Stomach smooth muscle (tissue), 2 donors: ENCODE measurements at regions not wholly inside any gene's neighbourhood (a gene's known extent, or its start where the extent isn't known, plus 50 kb on each side); places are given as distances from the start of the nearest gene placed in this dataset.
A peak's percentile ranks its signal among the peaks of the same experiment; 100 is the strongest.

Experiments used
- H3K27ac ChIP-seq: one replicate; pipeline ENCODE4 v1.7.0; 2013; ENCODE audit warnings: mild to moderate bottlenecking, low read length, inconsistent platforms
- H3K27me3 ChIP-seq, 2 donors: one replicate each; pipeline ENCODE4 v1.7.0; 2013; ENCODE audit warnings: low read length in 2 of 2; ENCODE audit not compliant: insufficient read depth in 2 of 2, control insufficient read depth in 1 of 2
- H3K36me3 ChIP-seq, 2 donors: one replicate each; pipeline ENCODE4 v1.7.0; 2013; ENCODE audit warnings: low read length in 2 of 2; ENCODE audit not compliant: control insufficient read depth in 2 of 2, insufficient read depth in 2 of 2
- H3K4me1 ChIP-seq: one replicate; pipeline ENCODE4 v1.7.0; 2013; ENCODE audit warnings: low read length; ENCODE audit not compliant: control insufficient read depth, insufficient read depth
- H3K4me3 ChIP-seq, 2 donors: one replicate each; pipeline ENCODE4 v1.7.0; 2013; ENCODE audit warnings: low read length in 2 of 2
- H3K9ac ChIP-seq, 2 donors: one replicate each; pipeline ENCODE4 v1.7.0; 2013; ENCODE audit warnings: low read length in 2 of 2, mild to moderate bottlenecking in 1 of 2
- H3K9me3 ChIP-seq, 2 donors: one replicate each; pipeline ENCODE4 v1.7.0; 2013; ENCODE audit warnings: low read length in 2 of 2; ENCODE audit not compliant: control insufficient read depth in 2 of 2
- donor health status: healthy.
- donor health status: Pancreatic carcinoma.

- no peaks in the 10 kb centered on the region for H3K9me3 ChIP-seq
- no peaks in the 10 kb centered on the region for H3K27me3 ChIP-seq
Observed at GRCh38 chr4:15348236-15348635, 79.6 kb upstream of the C1QTNF7 start.

GRCh38 chr4:15348695-15349094 is 79.1 kb upstream of the C1QTNF7 start:
- Histone ChIP-seq H3K27me3 (no peaks in the 10 kb centered on the region), H3K4me3 (no peak overlapping the region), H3K9ac (no peak overlapping the region), H3K9me3 (no peaks in the 10 kb centered on the region), H3K4me1 (peaks cover 11% of the 10 kb centered on the region), H3K27ac (no peak overlapping the region), H3K36me3 (no peaks in the 10 kb centered on the region)

More at GRCh38 chr4:15348236-15348635, 79.6 kb upstream of the C1QTNF7 start:
- Histone ChIP-seq H3K4me1 (peaks cover 8% of the 10 kb centered on the region), H3K27ac (no peak overlapping the region), H3K36me3 (no peaks in the 10 kb centered on the region), H3K9ac (no peak overlapping the region), H3K4me3 (no peak overlapping the region)

- Histone ChIP-seq H3K27me3 (no peaks in the 10 kb centered on the region), H3K9me3 (no peaks in the 10 kb centered on the region), H3K9ac (no peak overlapping the region), H3K27ac (peak overlapping the region; percentile 1), H3K4me3 (no peak overlapping the region), H3K4me1 (peaks cover 18% of the 10 kb centered on the region), H3K36me3 (no peaks in the 10 kb centered on the region)
Observed at GRCh38 chr4:15349531-15349935, 78.3 kb upstream of the C1QTNF7 start.

- Histone ChIP-seq H3K9me3 (no peaks in the 10 kb centered on the region), H3K9ac (no peak overlapping the region), H3K4me3 (no peak overlapping the region), H3K36me3 (no peaks in the 10 kb centered on the region), H3K27ac (peak overlapping the region; percentile 1), H3K4me1 (peaks cover 22% of the 10 kb centered on the region), H3K27me3 (no peaks in the 10 kb centered on the region)
Observed at GRCh38 chr4:15349965-15350364, 77.9 kb upstream of the C1QTNF7 start.

- H3K4me1 ChIP-seq, result peaks cover 25% of the 10 kb centered on the region
- no peaks in the 10 kb centered on the region for H3K27me3 ChIP-seq
- H3K9ac ChIP-seq, result no peak overlapping the region
- peak overlapping the region in 1 of 2 donors; percentile 4 for H3K4me3 ChIP-seq
- no peaks in the 10 kb centered on the region for H3K36me3 ChIP-seq
- no peaks in the 10 kb centered on the region for H3K9me3 ChIP-seq
- no peak overlapping the region for H3K27ac ChIP-seq
Observed at GRCh38 chr4:15352524-15352923, 75.3 kb upstream of the C1QTNF7 start.

GRCh38 chr4:15353207-15353606 is 74.6 kb upstream of the C1QTNF7 start:
- no peak overlapping the region for H3K27ac ChIP-seq

GRCh38 chr4:15354371-15355297 is 73.2 kb upstream of the C1QTNF7 start:
- no peak overlapping the region for H3K27ac ChIP-seq
- no peaks in the 10 kb centered on the region for H3K36me3 ChIP-seq
- no peak overlapping the region for H3K4me3 ChIP-seq
- no peaks in the 10 kb centered on the region for H3K9me3 ChIP-seq
- no peak overlapping the region for H3K9ac ChIP-seq
- H3K4me1 ChIP-seq, result peaks cover 26% of the 10 kb centered on the region
- H3K27me3 ChIP-seq, result no peaks in the 10 kb centered on the region

More at GRCh38 chr4:15353207-15353606, 74.6 kb upstream of the C1QTNF7 start:
- Histone ChIP-seq H3K27me3 (no peaks in the 10 kb centered on the region), H3K9me3 (no peaks in the 10 kb centered on the region), H3K36me3 (no peaks in the 10 kb centered on the region), H3K4me3 (no peak overlapping the region), H3K9ac (no peak overlapping the region), H3K4me1 (peaks cover 25% of the 10 kb centered on the region)

- no peaks in the 10 kb centered on the region for H3K36me3 ChIP-seq
- H3K27ac ChIP-seq, result no peak overlapping the region
- H3K4me1 ChIP-seq, result peaks cover 2% of the 10 kb centered on the region
- no peaks in the 10 kb centered on the region for H3K27me3 ChIP-seq
- H3K4me3 ChIP-seq, result no peak overlapping the region
- no peak overlapping the region for H3K9ac ChIP-seq
- no peaks in the 10 kb centered on the region for H3K9me3 ChIP-seq
Observed at GRCh38 chr4:15361529-15361928, 66.3 kb upstream of the C1QTNF7 start.

- Histone ChIP-seq H3K27me3 (no peaks in the 10 kb centered on the region), H3K36me3 (no peaks in the 10 kb centered on the region), H3K4me3 (no peak overlapping the region), H3K9ac (no peak overlapping the region), H3K9me3 (no peaks in the 10 kb centered on the region), H3K27ac (no peak overlapping the region), H3K4me1 (peaks cover 2% of the 10 kb centered on the region)
Observed at GRCh38 chr4:15362541-15362940, 65.3 kb upstream of the C1QTNF7 start.

GRCh38 chr4:15364183-15364582 is 63.6 kb upstream of the C1QTNF7 start:
- H3K36me3 ChIP-seq, result no peaks in the 10 kb centered on the region
- no peaks in the 10 kb centered on the region for H3K27me3 ChIP-seq
- H3K4me3 ChIP-seq, result no peak overlapping the region
- H3K9me3 ChIP-seq, result no peaks in the 10 kb centered on the region
- H3K27ac ChIP-seq, result no peak overlapping the region
- H3K9ac ChIP-seq, result no peak overlapping the region
- H3K4me1 ChIP-seq, result peaks cover 2% of the 10 kb centered on the region

- Histone ChIP-seq H3K4me3 (no peak overlapping the region), H3K27me3 (no peaks in the 10 kb centered on the region), H3K4me1 (no peaks in the 10 kb centered on the region), H3K9ac (no peak overlapping the region), H3K9me3 (no peaks in the 10 kb centered on the region), H3K27ac (no peak overlapping the region), H3K36me3 (no peaks in the 10 kb centered on the region)
Observed at GRCh38 chr4:15365641-15366040, 62.2 kb upstream of the C1QTNF7 start.
